Neutrophil (primary cell): ENCODE measurements at regions not wholly inside any gene's neighbourhood (a gene's known extent, or its start where the extent isn't known, plus 50 kb on each side); places are given as distances from the start of the nearest gene placed in this dataset.
"Not testable (repeated sequence)": the region's sequence is repeated elsewhere in the genome, so short reads cannot be mapped to it uniquely, and the experiment has no call there.

Experiments
- H3K27ac ChIP-seq: fragments of 200-600 bp; sonication (generic); 2 replicates; pipeline ENCODE4 v1.5.1; 2016; ENCODE audit warnings: mild to moderate bottlenecking, moderate library complexity
- H3K27me3 ChIP-seq: fragments of 200-600 bp; sonication (generic); 2 replicates; pipeline ENCODE4 v1.6.0; 2016; ENCODE audit warnings: mild to moderate bottlenecking
- H3K36me3 ChIP-seq: fragments of 200-600 bp; sonication (generic); 2 replicates; pipeline ENCODE4 v1.5.1; 2017
- H3K4me1 ChIP-seq, 2 experiments: fragments of 200-600 bp in 1 of 2; sonication (generic) in 1 of 2; 1 replicate in 1 of 2; 2 replicates in 1 of 2; pipeline versions ENCODE4 v1.5.1 to v1.6.1; 2013 to 2016; ENCODE audit warnings: low read depth in 1 of 2, low read length in 1 of 2, mild to moderate bottlenecking in 1 of 2, moderate library complexity in 1 of 2; ENCODE audit not compliant: control insufficient read depth in 1 of 2, insufficient read depth in 1 of 2
- H3K4me3 ChIP-seq, 2 experiments: fragments of 200-600 bp in 1 of 2; sonication (generic) in 1 of 2; 1 replicate in 1 of 2; 2 replicates in 1 of 2; pipeline ENCODE4 v1.5.1; 2013 to 2016; ENCODE audit warnings: low read depth in 1 of 2, low read length in 1 of 2, mild to moderate bottlenecking in 1 of 2, moderate library complexity in 1 of 2
- H3K9me3 ChIP-seq: fragments of 200-600 bp; sonication (generic); 2 replicates; pipeline ENCODE4 v1.5.1; 2016
- CTCF ChIP-seq: fragments of 200-600 bp; sonication (generic); IDR thresholded peaks from 2 replicates; pipeline ENCODE4 v1.5.1; 2016; ENCODE audit warnings: antibody characterized with exemption

- Histone ChIP-seq H3K9me3 (no peaks in the 10 kb centered on the region), H3K36me3 (no peaks in the 10 kb centered on the region), H3K27ac (no peak overlapping the region)
Measured at GRCh38 chr11:134843020-134843419, 431.0 kb upstream of the B3GAT1 start.

GRCh38 chr11:134841972-134842371 lies 429.9 kb upstream of the B3GAT1 start:
- Histone ChIP-seq H3K4me3 (no peak overlapping the region), H3K27me3 (no peaks in the 10 kb centered on the region), H3K9me3 (no peaks in the 10 kb centered on the region), H3K27ac (no peak overlapping the region), H3K36me3 (no peaks in the 10 kb centered on the region), H3K4me1 (no peaks in the 10 kb centered on the region)
- no peak for TF ChIP-seq CTCF

More at GRCh38 chr11:134843020-134843419, 431.0 kb upstream of the B3GAT1 start:
- Histone ChIP-seq H3K4me1 (no peaks in the 10 kb centered on the region), H3K4me3 (no peak overlapping the region), H3K27me3 (no peaks in the 10 kb centered on the region)
- TF ChIP-seq CTCF: no peak

- no peaks in the 10 kb centered on the region for H3K27me3 ChIP-seq
- H3K4me1 ChIP-seq: no peaks in the 10 kb centered on the region
- H3K27ac ChIP-seq: no peak overlapping the region
- H3K9me3 ChIP-seq: no peaks in the 10 kb centered on the region
- no peaks in the 10 kb centered on the region for H3K36me3 ChIP-seq
- no peak for TF ChIP-seq CTCF
- H3K4me3 ChIP-seq: no peak overlapping the region
Measured at GRCh38 chr11:134841411-134841810, 429.4 kb upstream of the B3GAT1 start.

- H3K36me3 ChIP-seq: no peaks in the 10 kb centered on the region
- TF ChIP-seq CTCF: no peak
- H3K9me3 ChIP-seq: no peaks in the 10 kb centered on the region
- H3K4me3 ChIP-seq: no peak overlapping the region
- H3K27me3 ChIP-seq: no peaks in the 10 kb centered on the region
- no peaks in the 10 kb centered on the region for H3K4me1 ChIP-seq
- no peak overlapping the region for H3K27ac ChIP-seq
Measured at GRCh38 chr11:134840945-134841344, 428.9 kb upstream of the B3GAT1 start.

GRCh38 chr11:134840165-134840564 lies 428.1 kb upstream of the B3GAT1 start:
- H3K27me3 ChIP-seq, H3K27ac ChIP-seq, H3K4me3 ChIP-seq, H3K9me3 ChIP-seq, H3K4me1 ChIP-seq, H3K36me3 ChIP-seq: not testable (repeated sequence)

- H3K9me3 ChIP-seq: no peaks in the 10 kb centered on the region
- no peak overlapping the region for H3K27ac ChIP-seq
- TF ChIP-seq CTCF: no peak
- H3K27me3 ChIP-seq: no peaks in the 10 kb centered on the region
- H3K4me1 ChIP-seq: no peaks in the 10 kb centered on the region
- no peak overlapping the region for H3K4me3 ChIP-seq
- no peaks in the 10 kb centered on the region for H3K36me3 ChIP-seq
Measured at GRCh38 chr11:134838708-134839107, 426.7 kb upstream of the B3GAT1 start.
